ENCODE measurements at regions not wholly inside any gene's neighbourhood (a gene's known extent, or its start where the extent isn't known, plus 50 kb on each side); places are given as distances from the start of the nearest gene placed in this dataset.

DNA sequence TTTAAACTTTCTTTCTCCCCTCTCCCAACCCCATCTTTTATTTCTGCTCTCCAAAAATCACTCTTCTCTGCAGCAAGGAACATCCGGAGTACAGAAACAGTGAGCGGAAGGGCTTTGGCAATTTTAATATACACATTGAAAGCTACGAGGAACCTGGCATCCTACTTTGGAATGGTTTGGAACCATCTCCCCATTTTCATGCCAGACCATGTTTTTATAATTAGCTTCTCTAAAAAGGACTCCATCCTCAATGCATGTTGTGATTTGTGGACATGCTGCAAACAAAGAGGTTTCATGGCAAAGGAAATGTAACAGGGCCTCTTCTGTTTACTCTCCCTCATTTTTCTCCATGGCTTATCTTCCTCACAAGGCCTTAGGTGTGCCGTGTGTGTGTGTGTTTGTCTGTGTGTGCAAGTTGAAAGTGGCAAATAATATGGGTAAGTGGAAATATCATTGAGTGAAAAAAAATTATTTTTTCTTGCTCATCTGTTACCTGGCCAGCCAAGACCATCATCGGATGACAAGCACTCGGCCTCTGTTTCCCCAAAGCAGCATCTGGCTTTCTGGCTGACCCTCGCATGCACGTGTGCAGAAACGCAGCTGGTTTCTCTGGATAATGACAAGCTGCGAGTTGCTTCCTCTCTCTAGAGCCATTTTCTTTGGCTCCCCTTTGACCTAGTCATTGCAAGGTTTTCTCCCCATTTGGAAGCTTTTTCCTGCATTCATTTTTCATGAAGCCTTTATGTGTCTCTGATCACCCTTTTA lies 585.0 kb downstream of the TMEM114 start:
- TF ChIP-seq, protein P1, sequence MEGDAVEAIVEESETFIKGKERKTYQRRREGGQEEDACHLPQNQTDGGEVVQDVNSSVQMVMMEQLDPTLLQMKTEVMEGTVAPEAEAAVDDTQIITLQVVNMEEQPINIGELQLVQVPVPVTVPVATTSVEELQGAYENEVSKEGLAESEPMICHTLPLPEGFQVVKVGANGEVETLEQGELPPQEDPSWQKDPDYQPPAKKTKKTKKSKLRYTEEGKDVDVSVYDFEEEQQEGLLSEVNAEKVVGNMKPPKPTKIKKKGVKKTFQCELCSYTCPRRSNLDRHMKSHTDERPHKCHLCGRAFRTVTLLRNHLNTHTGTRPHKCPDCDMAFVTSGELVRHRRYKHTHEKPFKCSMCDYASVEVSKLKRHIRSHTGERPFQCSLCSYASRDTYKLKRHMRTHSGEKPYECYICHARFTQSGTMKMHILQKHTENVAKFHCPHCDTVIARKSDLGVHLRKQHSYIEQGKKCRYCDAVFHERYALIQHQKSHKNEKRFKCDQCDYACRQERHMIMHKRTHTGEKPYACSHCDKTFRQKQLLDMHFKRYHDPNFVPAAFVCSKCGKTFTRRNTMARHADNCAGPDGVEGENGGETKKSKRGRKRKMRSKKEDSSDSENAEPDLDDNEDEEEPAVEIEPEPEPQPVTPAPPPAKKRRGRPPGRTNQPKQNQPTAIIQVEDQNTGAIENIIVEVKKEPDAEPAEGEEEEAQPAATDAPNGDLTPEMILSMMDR (IDR thresholded peaks at IDR 0.05; ENCODE audit: low read depth, low read length) = no peak
- Histone ChIP-seq H3K36me3 (no peaks in the 10 kb centered on the region), H3K9me3 (no peaks in the 10 kb centered on the region)

DNA sequence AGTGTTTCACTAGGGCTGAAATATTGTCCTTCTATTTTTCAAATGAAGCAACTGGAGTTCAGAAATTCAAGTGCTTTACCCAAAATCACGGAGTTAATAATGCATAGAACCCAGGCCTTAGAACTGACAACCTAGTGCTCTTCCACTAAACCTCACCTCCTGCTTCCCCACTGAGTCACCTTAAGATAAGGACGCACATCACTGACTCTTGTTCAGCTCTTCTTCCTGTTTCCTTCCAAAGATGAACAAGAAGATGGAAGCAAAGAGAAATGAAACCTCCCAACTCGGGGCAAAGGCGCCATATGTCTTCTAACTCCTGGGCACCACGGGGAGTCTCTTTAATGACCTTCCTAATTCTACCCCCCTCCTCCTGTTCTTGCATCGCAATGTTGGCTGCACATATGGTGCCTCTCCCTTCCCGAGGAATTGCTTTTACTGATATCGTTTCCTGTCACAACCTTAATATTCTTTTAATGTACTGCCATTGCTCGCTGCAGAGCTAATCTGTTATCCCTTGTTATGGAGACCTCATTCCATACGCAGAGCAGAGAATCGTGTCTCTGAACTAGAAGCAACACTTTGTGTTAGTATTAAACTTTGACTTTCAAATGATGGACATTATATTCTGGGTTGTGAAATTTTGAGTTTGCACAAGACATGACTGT lies 591.4 kb downstream of the TMEM114 start:
- no peak overlapping the region for H3K4me3 ChIP-seq (ENCODE audit: low read depth, low read length)
- no peaks in the 10 kb centered on the region for H3K9me3 ChIP-seq
- no peaks in the 10 kb centered on the region for H3K27me3 ChIP-seq
- H3K36me3 ChIP-seq = no peaks in the 10 kb centered on the region
- H3K4me1 ChIP-seq = no peaks in the 10 kb centered on the region
- no peak for DNase-seq
- TF ChIP-seq, protein P1 (IDR thresholded peaks at IDR 0.05; ENCODE audit: low read depth, low read length) = no peak

More for the DNA sequence above, 585.0 kb downstream of the TMEM114 start:
- no peak for DNase-seq
- Histone ChIP-seq H3K4me1 (no peaks in the 10 kb centered on the region), H3K4me3 (ENCODE audit: low read depth, low read length) (no peak overlapping the region), H3K27me3 (no peaks in the 10 kb centered on the region)

DNA sequence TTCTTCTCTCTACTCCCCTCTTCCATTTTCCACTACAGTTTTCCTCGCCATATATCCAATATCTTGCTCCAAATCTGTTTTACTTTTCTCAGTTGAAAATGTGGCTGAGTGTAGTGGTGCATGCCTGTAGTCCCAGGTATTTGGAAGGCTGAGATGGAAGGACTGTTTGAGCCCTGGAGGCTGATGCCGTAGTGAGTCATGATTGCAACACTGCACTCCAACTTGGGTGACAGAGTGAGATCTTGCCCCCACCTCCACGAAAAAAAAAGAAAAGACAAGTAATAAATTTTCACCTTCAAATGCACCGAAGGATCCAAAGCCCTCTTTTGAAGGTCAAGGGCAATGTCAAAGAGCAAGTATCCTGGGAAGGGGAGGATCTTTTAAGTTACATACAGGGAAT lies 592.3 kb downstream of the TMEM114 start:
- no peak overlapping the region for H3K4me3 ChIP-seq (ENCODE audit: low read depth, low read length)
- DNase-seq = no peak
- no peaks in the 10 kb centered on the region for H3K27me3 ChIP-seq
- no peaks in the 10 kb centered on the region for H3K4me1 ChIP-seq
- no peaks in the 10 kb centered on the region for H3K36me3 ChIP-seq
- TF ChIP-seq, protein P1 (IDR thresholded peaks at IDR 0.05; ENCODE audit: low read depth, low read length) = no peak
- no peaks in the 10 kb centered on the region for H3K9me3 ChIP-seq

DNA sequence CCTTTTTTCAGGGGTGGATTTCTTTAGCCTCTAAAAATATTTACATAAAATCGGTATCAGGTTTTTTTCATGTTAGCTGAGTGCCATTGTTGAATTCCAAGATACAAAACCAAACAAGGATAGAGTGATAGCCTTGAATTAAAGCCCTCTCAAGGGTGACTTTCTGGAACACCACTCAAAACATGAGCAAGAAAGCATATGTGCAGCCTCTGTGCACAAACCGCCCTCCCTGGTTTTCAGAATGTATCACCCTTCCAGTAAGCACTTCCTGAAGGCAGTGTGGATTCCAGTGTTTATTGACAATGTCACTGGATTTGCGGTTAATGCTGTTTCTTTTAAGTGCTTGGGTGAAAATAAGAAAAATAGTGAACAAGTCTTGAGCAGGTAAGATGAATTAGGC lies 597.7 kb downstream of the TMEM114 start:
- DNase-seq = no peak
- Histone ChIP-seq H3K4me1 (no peaks in the 10 kb centered on the region), H3K4me3 (ENCODE audit: low read depth, low read length) (no peak overlapping the region), H3K36me3 (no peaks in the 10 kb centered on the region), H3K27me3 (no peaks in the 10 kb centered on the region), H3K9me3 (no peaks in the 10 kb centered on the region)
- TF ChIP-seq, protein P1 (IDR thresholded peaks at IDR 0.05; ENCODE audit: low read depth, low read length) = no peak

DNA sequence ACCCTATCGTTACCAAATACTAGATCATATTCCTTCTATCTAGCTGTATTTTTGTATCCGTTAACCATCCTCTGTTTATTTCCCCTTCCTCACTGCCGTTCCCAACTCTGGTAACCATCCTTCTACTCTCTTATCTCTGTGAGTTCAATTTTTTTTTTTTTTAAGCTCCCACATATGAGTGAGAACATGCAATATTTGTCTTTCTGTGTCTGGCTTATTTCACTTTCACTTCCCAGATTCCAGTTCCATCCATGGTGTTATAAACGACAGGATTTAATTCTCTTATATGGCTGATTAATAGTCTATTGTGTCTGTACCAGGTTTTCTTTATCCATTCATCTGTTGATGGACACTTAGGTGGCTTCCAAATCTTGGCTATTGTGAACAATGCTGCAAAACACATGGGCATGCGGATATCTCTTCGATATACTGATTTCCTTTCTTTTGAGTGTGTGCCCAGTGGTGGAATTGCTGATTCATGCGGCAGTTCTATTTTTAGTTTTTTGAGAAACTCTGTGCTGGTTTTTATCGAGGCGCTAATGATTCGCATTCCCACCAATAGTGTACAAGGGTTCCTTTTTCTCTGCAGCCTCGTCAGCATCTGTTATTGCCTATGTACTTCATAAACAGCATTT lies 599.6 kb downstream of the TMEM114 start:
- no peaks in the 10 kb centered on the region for H3K27me3 ChIP-seq
- no peaks in the 10 kb centered on the region for H3K36me3 ChIP-seq
- no peak for DNase-seq
- H3K9me3 ChIP-seq = no peaks in the 10 kb centered on the region
- H3K4me3 ChIP-seq (ENCODE audit: low read depth, low read length) = no peak overlapping the region
- H3K4me1 ChIP-seq = no peaks in the 10 kb centered on the region
- TF ChIP-seq, protein P1 (IDR thresholded peaks at IDR 0.05; ENCODE audit: low read depth, low read length) = no peak

DNA sequence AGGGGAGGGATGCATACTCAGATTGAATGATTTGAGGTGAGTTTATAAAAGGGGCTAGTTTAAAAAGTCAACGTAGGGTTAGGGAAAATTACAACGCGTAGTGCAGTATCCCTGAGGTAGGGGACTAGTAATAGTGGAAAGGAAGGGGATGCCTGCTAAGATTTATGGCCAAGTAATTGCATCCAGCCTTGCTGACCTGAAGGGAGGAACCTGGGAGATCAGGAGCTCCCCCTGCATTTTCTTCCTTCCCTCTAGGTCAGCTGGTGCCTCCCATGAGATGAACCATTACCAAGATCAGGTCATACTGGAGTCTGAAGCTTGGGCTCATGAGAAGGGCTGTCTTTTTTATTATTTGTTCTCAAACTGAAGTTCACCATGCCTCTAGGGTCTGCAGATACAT lies 606.6 kb downstream of the TMEM114 start:
- H3K4me1 ChIP-seq = no peaks in the 10 kb centered on the region
- TF ChIP-seq, protein P1 (IDR thresholded peaks at IDR 0.05; ENCODE audit: low read depth, low read length) = no peak
- H3K4me3 ChIP-seq (ENCODE audit: low read depth, low read length) = no peak overlapping the region
- no peaks in the 10 kb centered on the region for H3K36me3 ChIP-seq
- no peak for DNase-seq
- no peaks in the 10 kb centered on the region for H3K27me3 ChIP-seq
- H3K9me3 ChIP-seq = no peaks in the 10 kb centered on the region

Measured in BE2C (cell line).